Spleen (tissue), 11 donors: ENCODE measurements at regions not wholly inside any gene's neighbourhood (a gene's known extent, or its start where the extent isn't known, plus 50 kb on each side); places are given as distances from the start of the nearest gene placed in this dataset.

ENCODE experiments used
- DNase-seq: peaks from one replicate; pipeline ENCODE4 v3.0.0-alpha.2; 2020
- H3K27ac ChIP-seq, 8 donors: fragments of 200-600 bp; sonication (generic) in 7 of 8; 1 replicate in 4 of 8; 2 replicates in 4 of 8; pipeline versions ENCODE4 v1.5.0 to v1.8.0; 2016 to 2021; ENCODE audit warnings: inconsistent platforms in 4 of 8, mild to moderate bottlenecking in 4 of 8, moderate library complexity in 1 of 8
- H3K27me3 ChIP-seq, 7 donors: fragments of 200-600 bp; sonication (generic) in 6 of 7; replicated peaks in 1 of 7; 1 replicate in 4 of 7; 2 replicates in 3 of 7; pipeline versions ENCODE4 v1.5.0 to v1.8.0; 2016 to 2021; ENCODE audit warnings: inconsistent platforms in 3 of 7, mild to moderate bottlenecking in 1 of 7
- H3K36me3 ChIP-seq, 6 donors: fragments of 200-600 bp; sonication (generic) in 5 of 6; 1 replicate in 4 of 6; 2 replicates in 2 of 6; pipeline versions ENCODE4 v1.5.0 to v1.8.0; 2016 to 2021; ENCODE audit warnings: inconsistent platforms in 2 of 6
- H3K4me1 ChIP-seq, 6 donors: fragments of 200-600 bp; sonication (generic) in 5 of 6; 1 replicate in 3 of 6; 2 replicates in 3 of 6; pipeline versions ENCODE4 v1.5.0 to v1.8.0; 2016 to 2021; ENCODE audit warnings: inconsistent platforms in 3 of 6
- H3K4me3 ChIP-seq, 8 donors: fragments of 200-600 bp; sonication (generic) in 7 of 8; 1 replicate in 4 of 8; 2 replicates in 4 of 8; pipeline versions ENCODE4 v1.5.0 to v1.8.0; 2016 to 2021; ENCODE audit warnings: inconsistent platforms in 4 of 8, mild to moderate bottlenecking in 4 of 8, moderate library complexity in 2 of 8
- H3K9me3 ChIP-seq, 8 donors: fragments of 200-600 bp; sonication (generic) in 7 of 8; 1 replicate in 4 of 8; 2 replicates in 4 of 8; pipeline versions ENCODE4 v1.5.0 to v1.8.0; 2016 to 2021; ENCODE audit warnings: inconsistent platforms in 4 of 8
- POLR2A ChIP-seq, 3 donors: fragments of 450-650 bp; IDR thresholded peaks; one replicate each; pipeline ENCODE4 v1.5.1; 2017; ENCODE audit warnings: antibody characterized with exemption in 3 of 3, mild to moderate bottlenecking in 1 of 3
- POLR2AphosphoS5 ChIP-seq, 3 donors: sonication (generic); formaldehyde crosslinking; IDR thresholded peaks; one replicate each; pipeline ENCODE4 v1.5.1; 2017; ENCODE audit warnings: antibody characterized with exemption in 3 of 3
- WGBS, 5 donors: extraction: QIAGEN DNeasy Blood & Tissue Kit in 3 of 5; methylation state at CpG; one replicate each; pipeline versions ENCODE4 v1.1.5 to v1.1.7; 2013 to 2018; 5-methylcytosine and 5-hydroxymethylcytosine counted together
- intact Hi-C: fragments of 100-400 bp; cut with DNase I; formaldehyde crosslinking; loops from one replicate; pipeline ENCODE4 v1.15.0; 2023; ENCODE audit warnings: low total_unique reads
- TF ChIP-seq, protein P1 (sequence below), 11 experiments: fragments of 200-600 bp in 7 of 11; fragments of 450-650 bp in 4 of 11; sonication (generic) in 4 of 11; IDR thresholded peaks in 8 of 11; conservative IDR thresholded peaks in 3 of 11; 1 replicate in 7 of 11; 2 replicates in 4 of 11; pipeline versions ENCODE4 v1.4.0 to v1.8.0; 2016 to 2021; ENCODE audit warnings: antibody characterized with exemption in 11 of 11, inconsistent platforms in 4 of 11, mild to moderate bottlenecking in 1 of 11
- donor health status: healthy with polysubstance abuse.
- donor health status: DM: no; HTN: no; CAD: no; lungs with moderate emphysema.
- donor health status: DM: no; HTN: no; CAD: no.
- donor health status: Bipolar disorder and iron deficiency.
- donor health status: healthy.
- donor health status: DM: no; HTN: no; CAD: no.
- donor health status: DM: yes; HTN: yes; CAD: no.

DNA sequence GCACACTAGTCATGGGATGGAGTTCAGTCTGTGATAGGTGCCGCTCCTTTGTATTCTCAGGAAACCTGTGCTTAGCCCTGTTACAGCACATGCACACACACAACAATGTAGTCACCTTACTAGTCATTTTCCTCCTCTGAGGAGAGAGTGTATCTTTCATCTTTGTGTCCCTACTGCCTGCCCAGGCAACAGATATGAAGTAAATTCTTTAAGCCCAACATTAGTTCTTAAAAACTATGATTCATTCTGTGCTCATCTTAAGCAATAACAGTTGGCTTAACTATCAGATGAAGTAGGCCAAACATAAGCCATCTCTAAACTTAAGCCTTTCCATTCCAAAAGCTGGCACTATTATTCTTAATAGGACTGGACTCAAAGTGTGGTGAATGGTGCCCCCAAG is 186.5 kb downstream of the LNPK start:
- Histone ChIP-seq H3K27me3 (no peaks in the 10 kb centered on the region), H3K36me3 (no peaks in the 10 kb centered on the region), H3K27ac (no peak overlapping the region), H3K9me3 (peaks cover 0 to 23% (median 12%) of the 10 kb centered on the region in 8 donors), H3K4me3 (no peak overlapping the region), H3K4me1 (no peaks in the 10 kb centered on the region)
- no peak for DNase-seq
- TF ChIP-seq POLR2A (IDR thresholded peaks at IDR 0.05) (no peak), POLR2AphosphoS5 (IDR thresholded peaks at IDR 0.05) (no peak)
- TF ChIP-seq, protein P1, sequence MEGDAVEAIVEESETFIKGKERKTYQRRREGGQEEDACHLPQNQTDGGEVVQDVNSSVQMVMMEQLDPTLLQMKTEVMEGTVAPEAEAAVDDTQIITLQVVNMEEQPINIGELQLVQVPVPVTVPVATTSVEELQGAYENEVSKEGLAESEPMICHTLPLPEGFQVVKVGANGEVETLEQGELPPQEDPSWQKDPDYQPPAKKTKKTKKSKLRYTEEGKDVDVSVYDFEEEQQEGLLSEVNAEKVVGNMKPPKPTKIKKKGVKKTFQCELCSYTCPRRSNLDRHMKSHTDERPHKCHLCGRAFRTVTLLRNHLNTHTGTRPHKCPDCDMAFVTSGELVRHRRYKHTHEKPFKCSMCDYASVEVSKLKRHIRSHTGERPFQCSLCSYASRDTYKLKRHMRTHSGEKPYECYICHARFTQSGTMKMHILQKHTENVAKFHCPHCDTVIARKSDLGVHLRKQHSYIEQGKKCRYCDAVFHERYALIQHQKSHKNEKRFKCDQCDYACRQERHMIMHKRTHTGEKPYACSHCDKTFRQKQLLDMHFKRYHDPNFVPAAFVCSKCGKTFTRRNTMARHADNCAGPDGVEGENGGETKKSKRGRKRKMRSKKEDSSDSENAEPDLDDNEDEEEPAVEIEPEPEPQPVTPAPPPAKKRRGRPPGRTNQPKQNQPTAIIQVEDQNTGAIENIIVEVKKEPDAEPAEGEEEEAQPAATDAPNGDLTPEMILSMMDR (IDR thresholded peaks at IDR 0.05 in 8 of 11, conservative IDR thresholded peaks at IDR 0.05 in 3 of 11) = no peak
- 92 to 100% (median 100%) methylated on average over 1 of the region's 1 CpG for WGBS, 5 donors
- intact Hi-C loops = no loop called here

DNA sequence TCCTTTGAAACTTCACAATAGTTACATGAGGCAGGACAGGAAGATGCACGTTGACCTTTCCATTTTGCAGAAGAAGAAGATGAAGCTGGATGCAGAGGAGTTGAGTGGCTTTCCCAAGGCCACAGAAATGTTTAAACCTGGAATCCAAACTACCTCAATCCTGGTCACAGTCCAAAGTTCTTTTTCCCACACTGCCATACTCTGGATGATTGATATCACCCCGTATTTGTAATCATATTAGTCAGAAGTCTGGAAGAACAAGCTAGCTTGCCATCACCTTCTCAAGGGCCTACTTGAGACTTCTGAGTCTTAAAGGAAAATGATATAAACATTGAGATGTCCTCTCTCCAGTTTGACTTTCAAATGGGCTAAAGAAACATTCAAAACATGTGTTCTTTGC is 190.1 kb downstream of the LNPK start:
- Histone ChIP-seq H3K27me3 (no peaks in the 10 kb centered on the region), H3K36me3 (no peaks in the 10 kb centered on the region), H3K4me3 (no peak overlapping the region), H3K4me1 (no peaks in the 10 kb centered on the region), H3K27ac (no peak overlapping the region), H3K9me3 (peaks cover 0 to 21% (median 12%) of the 10 kb centered on the region in 8 donors)
- intact Hi-C loops = no loop called here
- WGBS, 5 donors = 54 to 67% (median 61%) methylated on average over 2 of the region's 2 CpGs
- TF ChIP-seq POLR2A (IDR thresholded peaks at IDR 0.05) (no peak), POLR2AphosphoS5 (IDR thresholded peaks at IDR 0.05) (no peak)
- TF ChIP-seq, protein P1 (IDR thresholded peaks at IDR 0.05 in 8 of 11, conservative IDR thresholded peaks at IDR 0.05 in 3 of 11) = no peak
- no peak for DNase-seq

DNA sequence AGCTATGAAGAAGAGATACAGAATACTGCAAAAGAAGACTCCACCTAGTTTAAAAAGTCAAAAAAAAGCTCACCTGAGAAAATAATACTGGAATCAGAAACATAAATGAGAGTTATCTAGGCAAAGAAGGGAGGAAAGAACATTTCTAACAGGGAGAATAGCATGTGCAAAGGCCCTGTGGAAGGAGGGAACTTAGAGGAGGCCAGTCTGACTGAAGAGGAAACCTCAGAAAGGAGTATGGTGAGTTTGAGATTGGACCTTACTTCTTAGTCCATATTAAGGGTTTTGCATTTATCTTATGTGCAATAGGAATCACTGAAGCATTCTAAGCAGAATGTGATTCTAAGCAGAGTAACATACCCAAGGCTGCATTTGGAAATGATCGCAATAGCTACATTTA is 193.2 kb downstream of the LNPK start:
- 91 to 100% (median 94%) methylated on average over 1 of the region's 1 CpG for WGBS, 5 donors
- H3K4me1 ChIP-seq = no peaks in the 10 kb centered on the region
- H3K4me3 ChIP-seq = no peak overlapping the region
- no peak for DNase-seq
- intact Hi-C loops = no loop called here
- H3K27me3 ChIP-seq = no peaks in the 10 kb centered on the region
- no peak for TF ChIP-seq POLR2AphosphoS5 (IDR thresholded peaks at IDR 0.05)
- TF ChIP-seq, protein P1 (IDR thresholded peaks at IDR 0.05 in 8 of 11, conservative IDR thresholded peaks at IDR 0.05 in 3 of 11) = no peak
- no peak for TF ChIP-seq POLR2A (IDR thresholded peaks at IDR 0.05)
- H3K9me3 ChIP-seq = no peaks in the 10 kb centered on the region
- H3K36me3 ChIP-seq = no peaks in the 10 kb centered on the region
- no peak overlapping the region for H3K27ac ChIP-seq

DNA sequence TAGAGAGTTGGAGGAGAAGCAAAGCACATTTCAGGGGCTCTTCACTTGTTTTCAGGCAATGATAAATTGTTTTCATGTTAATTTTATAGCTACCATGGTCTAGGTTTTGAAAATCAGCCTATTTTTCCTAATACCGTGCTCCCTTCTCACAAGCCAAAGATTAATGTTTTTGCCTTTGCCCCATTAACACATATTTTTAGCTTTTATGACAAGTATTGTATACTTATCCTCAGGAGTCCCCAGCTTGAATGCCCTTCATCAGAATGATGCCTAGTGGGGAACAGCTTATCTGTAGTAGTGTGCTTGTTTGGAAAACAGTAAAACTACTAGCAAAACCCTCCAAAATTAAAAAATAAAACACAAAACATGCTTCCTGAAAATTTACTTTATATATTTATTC is 194.0 kb downstream of the LNPK start:
- intact Hi-C loops = no loop called here
- 53 to 86% (median 64%) methylated on average over 1 of the region's 1 CpG for WGBS, 5 donors
- H3K4me1 ChIP-seq = no peaks in the 10 kb centered on the region
- no peak for TF ChIP-seq POLR2A (IDR thresholded peaks at IDR 0.05)
- TF ChIP-seq, protein P1 (IDR thresholded peaks at IDR 0.05 in 8 of 11, conservative IDR thresholded peaks at IDR 0.05 in 3 of 11) = no peak
- no peak for TF ChIP-seq POLR2AphosphoS5 (IDR thresholded peaks at IDR 0.05)
- no peak for DNase-seq
- H3K4me3 ChIP-seq = no peak overlapping the region
- no peaks in the 10 kb centered on the region for H3K36me3 ChIP-seq
- no peaks in the 10 kb centered on the region for H3K27me3 ChIP-seq
- no peak overlapping the region for H3K27ac ChIP-seq
- H3K9me3 ChIP-seq = no peaks in the 10 kb centered on the region
